ENCODE measurements at regions not wholly inside any gene's neighbourhood (a gene's known extent, or its start where the extent isn't known, plus 50 kb on each side); places are given as distances from the start of the nearest gene placed in this dataset.

DNA sequence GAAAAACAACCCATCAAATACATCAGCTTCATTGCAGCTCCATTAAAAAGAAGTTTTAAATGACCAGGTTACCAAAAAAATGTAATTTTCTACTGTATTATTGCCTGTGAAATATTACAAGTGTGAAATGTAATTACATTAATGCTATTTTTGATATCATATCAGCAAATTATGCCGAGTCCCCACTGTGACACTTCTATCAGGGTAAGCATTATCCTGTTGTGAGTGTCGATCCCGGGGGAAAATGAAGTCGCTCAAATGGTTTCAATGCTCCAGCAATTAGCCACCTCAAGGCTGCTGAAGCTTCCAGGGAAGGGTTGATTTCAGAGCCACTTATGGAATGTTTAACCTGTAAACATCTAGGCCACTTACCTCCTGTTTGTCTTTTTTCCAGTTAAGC, 70.4 kb downstream of the RCN1 start:
- no peaks in the 10 kb centered on the region for H3K4me1 ChIP-seq (ENCODE audit: insufficient read depth, low read length)
- peaks cover 2% of the 10 kb centered on the region for H3K27me3 ChIP-seq (ENCODE audit: insufficient read depth, low read length)
- no peaks in the 10 kb centered on the region for H3K9me3 ChIP-seq (ENCODE audit: low read depth, low read length)
- H3K4me3 ChIP-seq (ENCODE audit: low read length), result no peak overlapping the region

DNA sequence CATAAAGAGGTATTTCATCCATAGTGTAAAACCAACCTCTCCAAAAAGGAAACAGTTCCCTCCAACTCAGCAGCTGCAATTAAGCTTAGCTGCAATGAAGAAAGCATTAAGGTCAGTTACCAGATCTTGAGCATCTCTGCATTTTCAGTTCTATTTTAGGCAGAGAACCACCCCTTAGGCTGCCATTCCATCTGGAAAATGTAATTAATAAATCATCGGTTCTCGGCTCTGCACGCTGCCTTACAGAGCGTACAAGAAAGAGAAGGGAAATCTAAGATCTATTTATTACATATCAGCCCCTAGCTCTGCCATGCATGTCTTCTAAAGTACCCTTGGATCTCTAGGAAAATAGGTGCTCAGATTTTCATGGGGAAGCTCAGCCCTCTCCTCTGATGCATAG, 71.5 kb downstream of the RCN1 start:
- Histone ChIP-seq H3K4me1 (ENCODE audit: insufficient read depth, low read length) (no peaks in the 10 kb centered on the region), H3K27me3 (ENCODE audit: insufficient read depth, low read length) (peaks cover 2% of the 10 kb centered on the region), H3K4me3 (ENCODE audit: low read length) (no peak overlapping the region), H3K9me3 (ENCODE audit: low read depth, low read length) (no peaks in the 10 kb centered on the region)

DNA sequence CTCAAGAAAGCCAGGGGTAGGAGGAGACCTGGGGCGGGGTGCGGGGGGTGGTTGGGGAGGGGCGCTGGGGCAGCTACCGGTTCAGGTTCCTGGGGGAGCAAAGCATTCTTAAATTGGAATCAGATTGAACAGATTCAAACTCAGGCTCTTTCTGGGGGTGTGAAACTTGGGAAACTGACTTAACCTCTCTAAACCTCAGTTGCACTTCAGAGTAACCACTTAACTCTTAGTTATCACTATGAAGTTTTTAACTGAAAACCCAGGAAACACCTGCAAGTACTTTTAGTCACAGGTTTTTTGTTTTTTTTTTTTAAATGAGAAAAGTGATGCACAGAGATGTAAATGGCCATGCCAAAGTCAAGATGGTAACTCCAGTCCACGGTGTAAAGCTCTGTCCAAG, 72.0 kb downstream of the RCN1 start:
- H3K9me3 ChIP-seq (ENCODE audit: low read depth, low read length), result no peaks in the 10 kb centered on the region
- H3K27me3 ChIP-seq (ENCODE audit: insufficient read depth, low read length), result peaks cover 2% of the 10 kb centered on the region
- H3K4me1 ChIP-seq (ENCODE audit: insufficient read depth, low read length), result no peaks in the 10 kb centered on the region
- H3K4me3 ChIP-seq (ENCODE audit: low read length), result no peak overlapping the region

DNA sequence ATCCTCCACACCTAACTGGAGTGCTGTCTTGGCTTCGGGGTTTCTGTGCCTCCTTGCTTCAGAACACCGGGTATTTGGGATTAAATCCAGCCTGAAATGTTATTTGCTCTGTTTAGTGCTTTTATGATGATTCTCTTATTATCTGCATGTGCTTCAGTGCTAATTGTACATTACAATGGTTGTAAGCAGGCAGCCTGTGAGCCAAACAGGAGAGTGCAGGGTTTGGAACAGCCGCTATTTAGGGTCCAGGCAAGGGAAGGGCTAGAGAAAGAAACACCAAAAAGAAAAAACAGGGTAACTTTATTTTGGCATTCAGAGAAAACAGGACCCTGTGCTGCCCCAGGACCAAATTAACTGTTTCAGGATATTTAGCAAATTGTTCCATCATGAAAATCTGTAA, 72.7 kb downstream of the RCN1 start:
- Histone ChIP-seq H3K9me3 (ENCODE audit: low read depth, low read length) (no peaks in the 10 kb centered on the region), H3K4me3 (ENCODE audit: low read length) (no peak overlapping the region), H3K4me1 (ENCODE audit: insufficient read depth, low read length) (no peaks in the 10 kb centered on the region), H3K27me3 (ENCODE audit: insufficient read depth, low read length) (peaks cover 2% of the 10 kb centered on the region)

DNA sequence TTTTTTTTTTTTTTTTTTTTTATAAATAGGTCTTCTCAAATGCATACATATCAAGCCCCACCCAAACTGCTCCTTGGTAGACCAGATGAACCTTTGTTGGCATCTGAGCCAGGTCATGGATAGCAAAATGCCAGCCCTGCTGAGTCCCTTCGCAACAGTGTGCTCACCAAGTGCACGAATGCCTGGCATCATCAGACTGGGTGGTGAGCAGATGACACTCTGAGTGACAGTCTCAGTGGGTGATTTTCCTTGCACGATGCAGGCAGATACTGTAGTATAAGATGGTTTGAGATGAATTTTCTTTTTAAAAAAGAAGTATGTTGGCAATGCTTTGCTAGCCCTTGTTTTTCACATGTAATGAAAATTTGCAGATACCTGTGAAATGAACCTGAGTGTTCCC, 74.0 kb downstream of the RCN1 start:
- peaks cover 2% of the 10 kb centered on the region for H3K27me3 ChIP-seq (ENCODE audit: insufficient read depth, low read length)
- H3K4me3 ChIP-seq (ENCODE audit: low read length), result no peak overlapping the region
- H3K4me1 ChIP-seq (ENCODE audit: insufficient read depth, low read length), result no peaks in the 10 kb centered on the region
- H3K9me3 ChIP-seq (ENCODE audit: low read depth, low read length), result no peaks in the 10 kb centered on the region

DNA sequence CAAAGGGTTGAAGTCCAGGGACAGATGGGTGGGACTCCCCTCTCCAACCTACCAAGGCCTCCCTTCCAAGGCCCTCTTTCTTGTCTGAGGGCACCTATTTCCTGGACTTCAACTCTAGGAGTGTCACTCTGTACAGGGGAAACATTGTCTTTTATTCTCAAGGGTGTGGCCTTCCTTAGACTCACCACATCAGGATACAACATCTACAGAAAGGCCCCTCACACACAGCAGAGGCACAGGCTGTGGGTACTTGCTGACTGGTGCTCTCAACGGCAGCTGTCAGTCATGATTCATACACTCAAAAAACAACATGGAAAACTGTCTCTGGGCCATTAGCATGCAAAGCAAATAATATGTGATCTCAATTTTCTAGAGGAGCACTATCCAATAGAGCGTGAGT, 78.0 kb downstream of the RCN1 start:
- Histone ChIP-seq H3K4me3 (ENCODE audit: low read length) (no peak overlapping the region), H3K9me3 (ENCODE audit: low read depth, low read length) (no peaks in the 10 kb centered on the region), H3K27me3 (ENCODE audit: insufficient read depth, low read length) (no peaks in the 10 kb centered on the region), H3K4me1 (ENCODE audit: insufficient read depth, low read length) (no peaks in the 10 kb centered on the region)

DNA sequence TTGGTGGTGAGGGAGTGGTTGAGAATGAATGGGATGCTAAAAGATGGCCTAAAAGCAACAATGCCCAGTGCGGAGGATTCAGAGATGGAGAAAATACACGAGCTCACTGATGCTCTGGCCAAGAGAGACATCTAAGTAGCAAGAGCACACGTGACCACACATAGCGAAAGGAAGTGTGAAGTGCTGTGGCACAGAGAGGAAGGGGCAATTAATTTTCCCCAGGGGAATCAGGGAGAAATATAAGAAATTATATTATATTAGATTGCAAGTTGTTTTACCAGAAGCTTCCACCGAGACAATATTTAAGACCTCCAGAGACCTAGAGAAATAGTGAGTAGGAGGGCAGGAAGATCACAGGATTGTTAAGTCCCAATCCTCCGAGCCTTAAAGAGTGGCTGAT, 80.6 kb downstream of the RCN1 start:
- Histone ChIP-seq H3K27me3 (ENCODE audit: insufficient read depth, low read length) (no peaks in the 10 kb centered on the region), H3K4me3 (ENCODE audit: low read length) (no peak overlapping the region), H3K9me3 (ENCODE audit: low read depth, low read length) (no peaks in the 10 kb centered on the region), H3K4me1 (ENCODE audit: insufficient read depth, low read length) (no peaks in the 10 kb centered on the region)

- Histone ChIP-seq H3K4me1 (ENCODE audit: insufficient read depth, low read length) (no peaks in the 10 kb centered on the region), H3K4me3 (ENCODE audit: low read length) (no peak overlapping the region), H3K9me3 (ENCODE audit: low read depth, low read length) (no peaks in the 10 kb centered on the region), H3K27me3 (ENCODE audit: insufficient read depth, low read length) (no peaks in the 10 kb centered on the region)
Observed at GRCh38 chr11:32172041-32172847, 81.4 kb downstream of the RCN1 start.

GRCh38 chr11:32172848-32173834, 82.3 kb downstream of the RCN1 start:
- Histone ChIP-seq H3K4me1 (ENCODE audit: insufficient read depth, low read length) (no peaks in the 10 kb centered on the region), H3K27me3 (ENCODE audit: insufficient read depth, low read length) (no peaks in the 10 kb centered on the region), H3K4me3 (ENCODE audit: low read length) (no peak overlapping the region), H3K9me3 (ENCODE audit: low read depth, low read length) (no peaks in the 10 kb centered on the region)

- Histone ChIP-seq H3K4me3 (ENCODE audit: low read length) (no peak overlapping the region), H3K9me3 (ENCODE audit: low read depth, low read length) (no peaks in the 10 kb centered on the region), H3K4me1 (ENCODE audit: insufficient read depth, low read length) (no peaks in the 10 kb centered on the region), H3K27me3 (ENCODE audit: insufficient read depth, low read length) (no peaks in the 10 kb centered on the region)
Observed at GRCh38 chr11:32173977-32174376, 83.1 kb downstream of the RCN1 start.

DNA sequence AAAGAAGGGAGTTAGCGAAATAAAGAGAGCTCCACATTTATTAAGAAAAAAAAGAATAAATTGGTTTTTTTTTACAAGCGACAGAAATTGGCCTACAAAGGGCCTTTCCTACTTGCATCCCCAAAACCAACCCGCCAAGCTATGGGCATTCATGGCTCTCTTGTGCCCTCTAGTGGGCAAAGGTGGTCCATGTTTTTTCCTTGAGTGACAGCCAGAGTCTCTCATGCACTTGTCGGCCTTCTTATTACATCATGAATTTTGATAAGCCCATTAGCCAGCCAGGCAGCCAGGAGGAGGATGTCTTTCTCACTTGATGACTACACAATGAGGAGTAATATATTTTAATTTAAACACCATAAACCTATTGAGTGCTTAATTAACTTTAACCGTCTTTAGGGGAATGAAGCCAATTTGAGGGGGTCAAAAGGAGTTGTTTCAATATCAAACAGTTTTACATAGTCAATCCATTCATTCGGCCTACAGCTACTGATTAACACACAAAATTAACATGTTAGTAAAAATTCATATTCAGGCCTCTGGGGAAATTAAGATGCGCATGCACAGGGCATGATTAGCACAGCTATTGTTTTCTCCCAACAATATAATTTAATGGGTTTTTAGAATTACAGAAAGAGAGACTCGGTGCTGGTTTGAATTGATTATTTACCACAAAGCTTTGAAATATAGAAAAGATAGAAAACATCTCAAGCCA, 85.5 kb downstream of the RCN1 start:
- no peaks in the 10 kb centered on the region for H3K4me1 ChIP-seq (ENCODE audit: insufficient read depth, low read length)
- no peak overlapping the region for H3K4me3 ChIP-seq (ENCODE audit: low read length)
- H3K9me3 ChIP-seq (ENCODE audit: low read depth, low read length), result no peaks in the 10 kb centered on the region
- no peaks in the 10 kb centered on the region for H3K27me3 ChIP-seq (ENCODE audit: insufficient read depth, low read length)

- H3K27me3 ChIP-seq (ENCODE audit: insufficient read depth, low read length), result no peaks in the 10 kb centered on the region
- no peak overlapping the region for H3K4me3 ChIP-seq (ENCODE audit: low read length)
- H3K4me1 ChIP-seq (ENCODE audit: insufficient read depth, low read length), result no peaks in the 10 kb centered on the region
- H3K9me3 ChIP-seq (ENCODE audit: low read depth, low read length), result no peaks in the 10 kb centered on the region
Observed at GRCh38 chr11:32178692-32179091, 87.8 kb downstream of the RCN1 start.

DNA sequence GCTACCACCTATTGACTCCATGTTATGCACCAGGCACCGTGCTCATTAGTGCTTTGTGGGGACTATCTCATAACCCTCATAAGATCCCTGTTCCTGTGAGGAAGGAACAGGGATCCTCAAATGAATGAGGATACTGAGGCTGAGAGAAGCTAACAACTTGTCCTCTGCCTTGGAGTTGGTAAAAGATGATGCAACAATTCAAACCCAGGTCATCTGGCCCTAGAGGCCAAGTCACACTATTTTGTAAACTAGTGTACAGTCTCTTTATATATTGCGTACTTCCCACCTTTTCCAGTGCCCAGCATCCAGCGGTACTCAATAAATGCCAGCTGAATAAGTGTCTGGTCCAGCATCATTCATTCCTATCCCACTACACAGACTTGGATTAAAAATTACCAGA, 92.6 kb downstream of the RCN1 start:
- Histone ChIP-seq H3K27me3 (ENCODE audit: insufficient read depth, low read length) (no peaks in the 10 kb centered on the region), H3K4me3 (ENCODE audit: low read length) (no peak overlapping the region), H3K4me1 (ENCODE audit: insufficient read depth, low read length) (no peaks in the 10 kb centered on the region), H3K9me3 (ENCODE audit: low read depth, low read length) (no peaks in the 10 kb centered on the region)

- H3K4me1 ChIP-seq (ENCODE audit: insufficient read depth, low read length), result no peaks in the 10 kb centered on the region
- H3K9me3 ChIP-seq (ENCODE audit: low read depth, low read length), result no peaks in the 10 kb centered on the region
- H3K27me3 ChIP-seq (ENCODE audit: insufficient read depth, low read length), result no peaks in the 10 kb centered on the region
- H3K4me3 ChIP-seq (ENCODE audit: low read length), result no peak overlapping the region
Observed at GRCh38 chr11:32184041-32184722, 93.3 kb downstream of the RCN1 start.
